DOHH2 (cell line): ENCODE measurements at regions not wholly inside any gene's neighbourhood (a gene's known extent, or its start where the extent isn't known, plus 50 kb on each side); places are given as distances from the start of the nearest gene placed in this dataset.

Experiments used
- H3F3A ChIP-seq: fragments of 200-600 bp; sonication (generic), shearing (Covaris generic); 2 replicates; pipeline ENCODE4 v1.6.0; 2016; ENCODE audit warnings: antibody characterized with exemption, mild to moderate bottlenecking; ENCODE audit not compliant: control insufficient read depth, insufficient read depth
- H3K27ac ChIP-seq: fragments of 200-600 bp; sonication (generic); 2 replicates; pipeline ENCODE4 v1.5.1; 2014; ENCODE audit warnings: low read depth, mild to moderate bottlenecking, low read length, moderate library complexity
- H3K27me3 ChIP-seq: fragments of 200-600 bp; sonication (generic); 2 replicates; pipeline ENCODE4 v1.6.1; 2014; ENCODE audit warnings: mild to moderate bottlenecking, low read length, mixed read lengths; ENCODE audit not compliant: control insufficient read depth
- H3K36me3 ChIP-seq: fragments of 200-600 bp; sonication (generic); 2 replicates; pipeline ENCODE4 v1.6.1; 2014; ENCODE audit warnings: mild to moderate bottlenecking, low read length, moderate library complexity, mixed read lengths; ENCODE audit not compliant: control insufficient read depth
- H3K4me1 ChIP-seq: fragments of 200-600 bp; sonication (generic); 2 replicates; pipeline ENCODE4 v1.6.1; 2014; ENCODE audit warnings: mild to moderate bottlenecking, low read length, mixed read lengths; ENCODE audit not compliant: control insufficient read depth
- H3K4me2 ChIP-seq: fragments of 200-600 bp; sonication (generic); 2 replicates; pipeline ENCODE4 v1.6.0; 2014; ENCODE audit warnings: mild to moderate bottlenecking, low read length, moderate library complexity
- H3K4me3 ChIP-seq: fragments of 200-600 bp; sonication (generic); 2 replicates; pipeline ENCODE4 v1.5.1; 2014; ENCODE audit warnings: mild to moderate bottlenecking, low read length, mixed read lengths
- H3K79me2 ChIP-seq: fragments of 200-600 bp; sonication (generic); 2 replicates; pipeline ENCODE4 v1.6.1; 2014; ENCODE audit warnings: mild to moderate bottlenecking, low read length, mixed read lengths; ENCODE audit not compliant: control insufficient read depth
- H3K9me2 ChIP-seq: fragments of 200-600 bp; sonication (generic); replicated peaks from 2 replicates; pipeline ENCODE4 v1.6.1; 2014; ENCODE audit warnings: mild to moderate bottlenecking, low read length, mixed read lengths; ENCODE audit not compliant: control insufficient read depth
- H3K9me3 ChIP-seq: fragments of 200-600 bp; sonication (generic); 2 replicates; pipeline ENCODE4 v1.6.1; 2014; ENCODE audit warnings: antibody characterized with exemption, low read length, mixed read lengths; ENCODE audit not compliant: control insufficient read depth, insufficient read depth
- H4K20me1 ChIP-seq: fragments of 200-600 bp; sonication (generic); 2 replicates; pipeline ENCODE4 v1.6.0; 2014; ENCODE audit warnings: low read depth, mild to moderate bottlenecking, antibody characterized with exemption, low read length, moderate library complexity; ENCODE audit not compliant: control insufficient read depth, insufficient read depth
- EZH2phosphoT487 ChIP-seq: fragments of 200-600 bp; sonication (generic); IDR thresholded peaks from 2 replicates; pipeline ENCODE4 v1.6.1; 2017; ENCODE audit warnings: borderline replicate concordance, mild to moderate bottlenecking, antibody characterized with exemption, low read length, moderate library complexity, mixed read lengths
- TF ChIP-seq, protein P1 (sequence below): fragments of 200-600 bp; sonication (generic); IDR thresholded peaks from one replicate; pipeline ENCODE4 v1.5.1; 2014; ENCODE audit warnings: antibody characterized with exemption, mild to moderate bottlenecking, low read depth, low read length; ENCODE audit not compliant: poor library complexity, severe bottlenecking

DNA sequence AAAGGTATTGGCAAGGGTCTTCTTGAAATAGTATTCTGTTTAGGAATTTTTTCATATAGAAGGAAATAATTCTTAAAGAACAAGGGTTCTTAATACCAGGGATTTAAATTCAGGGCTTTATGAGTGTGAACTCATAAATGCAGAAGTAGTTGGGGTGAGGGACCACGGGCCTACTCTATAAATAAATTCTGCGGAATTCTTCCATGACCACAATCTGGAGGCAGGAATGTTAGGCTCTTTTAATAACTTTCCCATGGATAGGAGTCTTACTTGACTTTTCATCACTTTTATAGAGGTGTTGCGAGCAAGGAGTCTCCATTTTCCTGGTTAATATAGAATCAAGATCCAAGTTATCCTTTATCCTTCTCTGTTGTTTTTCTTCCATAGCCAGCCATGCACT, 76.7 kb upstream of the SLC4A4 start:
- Histone ChIP-seq H3K27ac (no peak overlapping the region), H3F3A (no peaks in the 10 kb centered on the region), H3K4me1 (no peaks in the 10 kb centered on the region), H3K9me2 (no peaks in the 10 kb centered on the region), H3K4me3 (no peak overlapping the region), H4K20me1 (no peaks in the 10 kb centered on the region), H3K9me3 (no peaks in the 10 kb centered on the region), H3K79me2 (no peaks in the 10 kb centered on the region), H3K36me3 (no peaks in the 10 kb centered on the region), H3K4me2 (no peak overlapping the region), H3K27me3 (no peaks in the 10 kb centered on the region)
- TF ChIP-seq, protein P1, sequence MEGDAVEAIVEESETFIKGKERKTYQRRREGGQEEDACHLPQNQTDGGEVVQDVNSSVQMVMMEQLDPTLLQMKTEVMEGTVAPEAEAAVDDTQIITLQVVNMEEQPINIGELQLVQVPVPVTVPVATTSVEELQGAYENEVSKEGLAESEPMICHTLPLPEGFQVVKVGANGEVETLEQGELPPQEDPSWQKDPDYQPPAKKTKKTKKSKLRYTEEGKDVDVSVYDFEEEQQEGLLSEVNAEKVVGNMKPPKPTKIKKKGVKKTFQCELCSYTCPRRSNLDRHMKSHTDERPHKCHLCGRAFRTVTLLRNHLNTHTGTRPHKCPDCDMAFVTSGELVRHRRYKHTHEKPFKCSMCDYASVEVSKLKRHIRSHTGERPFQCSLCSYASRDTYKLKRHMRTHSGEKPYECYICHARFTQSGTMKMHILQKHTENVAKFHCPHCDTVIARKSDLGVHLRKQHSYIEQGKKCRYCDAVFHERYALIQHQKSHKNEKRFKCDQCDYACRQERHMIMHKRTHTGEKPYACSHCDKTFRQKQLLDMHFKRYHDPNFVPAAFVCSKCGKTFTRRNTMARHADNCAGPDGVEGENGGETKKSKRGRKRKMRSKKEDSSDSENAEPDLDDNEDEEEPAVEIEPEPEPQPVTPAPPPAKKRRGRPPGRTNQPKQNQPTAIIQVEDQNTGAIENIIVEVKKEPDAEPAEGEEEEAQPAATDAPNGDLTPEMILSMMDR: no peak
- no peak for TF ChIP-seq EZH2phosphoT487

DNA sequence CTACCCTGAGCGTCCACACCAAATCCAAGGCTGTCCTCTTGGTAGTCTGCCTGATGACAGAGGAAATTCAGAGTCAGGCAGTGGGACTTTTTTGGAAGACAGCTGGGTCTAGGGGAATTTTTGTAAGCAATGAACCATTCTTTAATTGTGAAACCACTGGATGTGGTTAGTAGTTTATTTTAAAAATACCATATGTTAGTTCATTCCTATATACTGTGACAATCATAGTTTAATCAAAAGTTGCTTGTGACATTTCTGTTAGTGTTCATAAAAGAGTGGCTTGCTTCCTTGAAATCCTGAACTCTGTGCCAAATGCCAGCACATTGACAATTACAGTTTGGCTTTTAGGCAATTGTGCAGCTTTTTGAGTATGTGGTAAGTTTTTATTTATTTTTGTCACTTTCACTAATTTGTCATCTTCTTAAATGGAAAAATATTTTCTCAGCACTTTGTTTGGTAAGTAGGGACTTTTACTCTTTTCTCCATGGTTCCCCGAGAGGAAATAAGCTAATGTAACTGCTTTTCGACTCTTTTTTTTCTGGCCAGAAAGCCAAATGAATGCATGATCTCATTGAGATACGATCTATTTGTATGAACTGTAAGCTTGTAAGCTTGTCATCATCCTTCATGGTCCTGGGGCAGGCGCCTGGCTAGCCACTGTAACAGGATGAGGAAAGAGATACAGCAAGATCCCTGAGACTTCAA, 72.6 kb upstream of the SLC4A4 start:
- H3K4me1 ChIP-seq: no peaks in the 10 kb centered on the region
- H3K9me2 ChIP-seq: no peaks in the 10 kb centered on the region
- H3K79me2 ChIP-seq: no peaks in the 10 kb centered on the region
- H4K20me1 ChIP-seq: no peaks in the 10 kb centered on the region
- TF ChIP-seq, protein P1: no peak
- no peak for TF ChIP-seq EZH2phosphoT487
- no peaks in the 10 kb centered on the region for H3K36me3 ChIP-seq
- no peaks in the 10 kb centered on the region for H3K27me3 ChIP-seq
- H3K4me3 ChIP-seq: no peak overlapping the region
- no peak overlapping the region for H3K4me2 ChIP-seq
- no peaks in the 10 kb centered on the region for H3F3A ChIP-seq
- H3K27ac ChIP-seq: no peak overlapping the region
- no peaks in the 10 kb centered on the region for H3K9me3 ChIP-seq

DNA sequence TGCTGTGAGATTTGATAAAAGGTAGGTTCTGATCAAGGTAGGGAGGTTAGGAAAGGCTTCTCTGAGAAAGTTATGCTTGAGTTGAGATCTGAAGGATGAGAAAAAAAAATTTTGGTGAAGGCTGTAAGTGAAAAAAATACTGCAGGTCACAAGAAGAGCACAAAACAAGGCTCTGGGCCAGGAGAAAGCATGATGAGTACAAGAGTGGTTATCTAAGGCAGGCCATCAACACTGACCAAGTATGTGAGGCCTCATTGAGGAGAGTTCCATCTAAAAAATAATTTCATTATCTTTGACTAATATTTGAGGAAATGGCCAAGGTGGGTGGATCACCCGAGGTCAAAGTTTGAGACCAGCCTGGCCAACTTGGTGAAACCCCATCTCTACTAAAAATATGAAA, 71.6 kb upstream of the SLC4A4 start:
- Histone ChIP-seq H3K4me2 (no peak overlapping the region), H4K20me1 (no peaks in the 10 kb centered on the region), H3K9me2 (no peaks in the 10 kb centered on the region), H3K36me3 (no peaks in the 10 kb centered on the region), H3F3A (no peaks in the 10 kb centered on the region), H3K4me3 (no peak overlapping the region), H3K4me1 (no peaks in the 10 kb centered on the region), H3K27me3 (peaks cover 4% of the 10 kb centered on the region; the same call in 1 of the 2 replicates), H3K9me3 (no peaks in the 10 kb centered on the region), H3K79me2 (no peaks in the 10 kb centered on the region), H3K27ac (no peak overlapping the region)
- TF ChIP-seq, protein P1: no peak
- no peak for TF ChIP-seq EZH2phosphoT487

DNA sequence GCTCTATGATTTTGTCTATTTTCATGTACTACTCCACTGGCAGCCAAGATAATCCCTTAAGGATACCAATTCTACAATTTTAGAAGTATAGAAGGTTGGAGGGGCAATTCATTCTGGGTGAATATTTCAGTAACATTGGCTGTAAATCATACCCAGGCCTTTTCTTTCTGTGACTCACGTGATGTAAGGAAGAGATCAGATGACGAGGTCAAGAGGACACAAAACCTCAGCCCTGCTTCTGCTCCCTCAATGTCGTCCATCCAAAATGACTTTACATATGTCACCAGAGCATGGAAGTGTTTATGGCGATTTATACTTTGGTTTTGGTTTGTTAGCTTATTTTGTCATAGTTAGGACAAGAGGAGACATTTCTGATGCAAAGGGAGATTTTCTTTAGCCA, 70.7 kb upstream of the SLC4A4 start:
- Histone ChIP-seq H3K27me3 (peaks cover 6% of the 10 kb centered on the region; the same call in 1 of the 2 replicates), H3K27ac (no peak overlapping the region), H3K36me3 (no peaks in the 10 kb centered on the region), H3K4me3 (no peak overlapping the region), H3K79me2 (no peaks in the 10 kb centered on the region), H3K4me2 (no peak overlapping the region), H3K9me3 (no peaks in the 10 kb centered on the region), H4K20me1 (no peaks in the 10 kb centered on the region), H3F3A (no peaks in the 10 kb centered on the region), H3K9me2 (no peaks in the 10 kb centered on the region), H3K4me1 (no peaks in the 10 kb centered on the region)
- TF ChIP-seq, protein P1: no peak
- no peak for TF ChIP-seq EZH2phosphoT487
